WTC11 (cell line): ENCODE measurements at regions not wholly inside any gene's neighbourhood (a gene's known extent, or its start where the extent isn't known, plus 50 kb on each side); places are given as distances from the start of the nearest gene placed in this dataset.
A peak's percentile ranks its signal among the peaks of the same experiment; 100 is the strongest.

Source experiments
- ATAC-seq: fragments of 200-7000 bp; cut with Tn5 transposase; 2 replicates; pipeline ENCODE4 v1.10.0; 2021; ENCODE audit warnings: mild to moderate bottlenecking, moderate library complexity
- CTCF ChIA-PET: fragments of 300-600 bp; sonication (Branson Sonifier 250); formaldehyde crosslinking; loops from one replicate; lab custom pipeline; 2021; ENCODE audit warnings: antibody characterized with exemption; lab: Charles Lee
- POLR2A ChIA-PET: fragments of 350-600 bp; sonication (Branson Sonifier 250); formaldehyde crosslinking; loops from one replicate; lab custom pipeline; 2021; ENCODE audit warnings: antibody characterized with exemption; lab: Charles Lee
- DNase-seq: peaks from one replicate; pipeline ENCODE4 v3.0.0; 2021; ENCODE audit warnings: low spot score
- H3K27ac Mint-ChIP-seq: 2 replicates; pipeline ENCODE4 v1.8.0; 2021; ENCODE audit warnings: mixed read lengths
- H3K27me3 Mint-ChIP-seq: 2 replicates; pipeline ENCODE4 v1.8.0; 2021; ENCODE audit warnings: low read depth, mild to moderate bottlenecking, moderate library complexity, mixed read lengths
- H3K36me3 Mint-ChIP-seq: 2 replicates; pipeline ENCODE4 v1.8.0; 2021; ENCODE audit warnings: mixed read lengths
- H3K4me1 Mint-ChIP-seq: 2 replicates; pipeline ENCODE4 v1.8.0; 2022; ENCODE audit warnings: mixed read lengths
- H3K4me3 Mint-ChIP-seq: 2 replicates; pipeline ENCODE4 v1.8.0; 2021; ENCODE audit warnings: mild to moderate bottlenecking, moderate library complexity, mixed read lengths
- H3K9me3 Mint-ChIP-seq: 2 replicates; pipeline ENCODE4 v1.8.0; 2021; ENCODE audit warnings: mixed read lengths
- EMX1 ChIP-seq: fragments of 250-450 bp; sonication (Bioruptor Pico); IDR thresholded peaks from 2 replicates; pipeline ENCODE4 v1.8.0; 2021; ENCODE audit warnings: mild to moderate bottlenecking
- ETV6 ChIP-seq: sonication (generic); formaldehyde crosslinking; IDR thresholded peaks from 2 replicates; pipeline ENCODE4 v1.8.1; 2022; ENCODE audit warnings: mild to moderate bottlenecking, missing genetic modification reagents
- FOXJ3 ChIP-seq: sonication (generic); formaldehyde crosslinking; IDR thresholded peaks from 2 replicates; pipeline ENCODE4 v1.9.0; 2021; ENCODE audit warnings: missing genetic modification reagents, mild to moderate bottlenecking, borderline replicate concordance
- FOXP1 ChIP-seq: sonication (generic); formaldehyde crosslinking; IDR thresholded peaks from 2 replicates; pipeline ENCODE4 v1.8.0; 2022; ENCODE audit warnings: missing genetic modification reagents, mild to moderate bottlenecking, moderate library complexity, borderline replicate concordance
- JAZF1 ChIP-seq: fragments of 250-450 bp; sonication (Bioruptor Pico); IDR thresholded peaks from 2 replicates; pipeline ENCODE4 v1.9.0; 2021; ENCODE audit warnings: moderate library complexity, mild to moderate bottlenecking, inconsistent platforms
- MXD4 ChIP-seq: fragments of 250-450 bp; sonication (Bioruptor Pico); IDR thresholded peaks from 2 replicates; pipeline ENCODE4 v1.8.0; 2021; ENCODE audit warnings: mild to moderate bottlenecking, moderate library complexity, borderline replicate concordance
- NR2C2 ChIP-seq: sonication (generic); formaldehyde crosslinking; IDR thresholded peaks from 2 replicates; pipeline ENCODE4 v1.8.0; 2022; ENCODE audit warnings: mild to moderate bottlenecking, missing genetic modification reagents
- OVOL2 ChIP-seq: fragments of 250-450 bp; sonication (Bioruptor Pico); IDR thresholded peaks from 2 replicates; pipeline ENCODE4 v1.9.0; 2021; ENCODE audit warnings: mild to moderate bottlenecking, borderline replicate concordance
- PRRX2 ChIP-seq: fragments of 250-450 bp; sonication (Bioruptor Pico); IDR thresholded peaks from 2 replicates; pipeline ENCODE4 v1.8.0; 2021; ENCODE audit warnings: mild to moderate bottlenecking
- SP1 ChIP-seq: sonication (generic); formaldehyde crosslinking; conservative IDR thresholded peaks from 2 replicates; pipeline ENCODE4 v1.8.1; 2022; ENCODE audit warnings: missing genetic modification reagents
- ZNF416 ChIP-seq: fragments of 250-450 bp; sonication (Bioruptor Pico); IDR thresholded peaks from 2 replicates; pipeline ENCODE4 v1.9.0; 2021; ENCODE audit warnings: mild to moderate bottlenecking, inconsistent platforms
- TF ChIP-seq, protein P1 (sequence below): fragments of 200-600 bp; IDR thresholded peaks from 2 replicates; pipeline ENCODE4 v1.8.0; 2022; ENCODE audit warnings: antibody characterized with exemption
- TF ChIP-seq, protein P2 (sequence below): sonication (generic); formaldehyde crosslinking; IDR thresholded peaks from 2 replicates; pipeline ENCODE4 v1.8.1; 2023; ENCODE audit warnings: mild to moderate bottlenecking, missing genetic modification reagents, borderline replicate concordance
- TF ChIP-seq, protein P3 (sequence below): sonication (generic); formaldehyde crosslinking; IDR thresholded peaks from 2 replicates; pipeline ENCODE4 v1.8.0; 2022; ENCODE audit warnings: missing genetic modification reagents

DNA sequence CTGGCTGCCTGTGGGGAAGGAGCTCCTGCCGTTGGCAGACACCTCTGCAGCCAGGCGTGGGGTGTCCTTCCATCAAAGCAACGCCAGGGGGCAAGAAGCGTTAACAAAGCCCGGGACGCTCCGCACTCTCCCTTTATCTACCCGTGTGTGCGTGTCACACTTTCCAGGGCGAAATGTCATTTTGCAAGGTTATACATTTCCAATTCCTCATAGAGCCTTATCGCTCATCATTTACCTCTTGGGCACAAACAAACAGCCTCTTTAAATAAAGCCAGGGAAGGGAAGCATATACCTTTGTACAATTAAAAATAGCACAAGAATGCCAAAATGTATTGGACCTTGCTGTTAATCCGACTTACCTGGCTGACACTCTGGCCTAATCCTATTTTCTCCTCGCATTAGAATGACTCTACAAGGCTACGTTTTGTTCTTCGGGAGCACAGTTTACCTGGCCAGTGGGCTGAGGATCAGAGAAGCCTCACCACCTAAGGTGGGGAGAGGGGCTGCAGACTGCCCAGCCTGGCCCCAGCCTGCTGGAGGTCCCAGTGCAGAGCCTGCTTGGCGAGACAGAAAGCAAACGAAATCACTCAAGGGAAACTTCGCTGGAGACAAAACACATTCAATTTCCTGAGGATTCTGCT lies 77.6 kb upstream of the EN2 start:
- Mint-ChIP-seq H3K4me3 (no peak overlapping the region), H3K36me3 (peaks cover 5% of the 10 kb centered on the region)
- CTCF ChIA-PET = interaction anchor here (0.6 to 3.6 kb wide), 29 partner anchors 8 to 465 kb away, joined by 3 to 34 read pairs (median 3); no protein-coding TSS in a partner anchor
- ATAC-seq (peak; percentile 49), DNase-seq (peak; percentile 84)
- TF ChIP-seq, protein P1, sequence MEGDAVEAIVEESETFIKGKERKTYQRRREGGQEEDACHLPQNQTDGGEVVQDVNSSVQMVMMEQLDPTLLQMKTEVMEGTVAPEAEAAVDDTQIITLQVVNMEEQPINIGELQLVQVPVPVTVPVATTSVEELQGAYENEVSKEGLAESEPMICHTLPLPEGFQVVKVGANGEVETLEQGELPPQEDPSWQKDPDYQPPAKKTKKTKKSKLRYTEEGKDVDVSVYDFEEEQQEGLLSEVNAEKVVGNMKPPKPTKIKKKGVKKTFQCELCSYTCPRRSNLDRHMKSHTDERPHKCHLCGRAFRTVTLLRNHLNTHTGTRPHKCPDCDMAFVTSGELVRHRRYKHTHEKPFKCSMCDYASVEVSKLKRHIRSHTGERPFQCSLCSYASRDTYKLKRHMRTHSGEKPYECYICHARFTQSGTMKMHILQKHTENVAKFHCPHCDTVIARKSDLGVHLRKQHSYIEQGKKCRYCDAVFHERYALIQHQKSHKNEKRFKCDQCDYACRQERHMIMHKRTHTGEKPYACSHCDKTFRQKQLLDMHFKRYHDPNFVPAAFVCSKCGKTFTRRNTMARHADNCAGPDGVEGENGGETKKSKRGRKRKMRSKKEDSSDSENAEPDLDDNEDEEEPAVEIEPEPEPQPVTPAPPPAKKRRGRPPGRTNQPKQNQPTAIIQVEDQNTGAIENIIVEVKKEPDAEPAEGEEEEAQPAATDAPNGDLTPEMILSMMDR = peak; percentile 78
- no peak for TF ChIP-seq EMX1 (CRISPR knock-in tag)
- TF ChIP-seq, all 79 proteins: peak for 1
- no peak overlapping the region for H3K27ac Mint-ChIP-seq
- H3K4me1 Mint-ChIP-seq = peaks cover 33% of the 10 kb centered on the region
- POLR2A ChIA-PET = no interaction called here
- no peaks in the 10 kb centered on the region for H3K9me3 Mint-ChIP-seq
- peaks cover 100% of the 10 kb centered on the region for H3K27me3 Mint-ChIP-seq

DNA sequence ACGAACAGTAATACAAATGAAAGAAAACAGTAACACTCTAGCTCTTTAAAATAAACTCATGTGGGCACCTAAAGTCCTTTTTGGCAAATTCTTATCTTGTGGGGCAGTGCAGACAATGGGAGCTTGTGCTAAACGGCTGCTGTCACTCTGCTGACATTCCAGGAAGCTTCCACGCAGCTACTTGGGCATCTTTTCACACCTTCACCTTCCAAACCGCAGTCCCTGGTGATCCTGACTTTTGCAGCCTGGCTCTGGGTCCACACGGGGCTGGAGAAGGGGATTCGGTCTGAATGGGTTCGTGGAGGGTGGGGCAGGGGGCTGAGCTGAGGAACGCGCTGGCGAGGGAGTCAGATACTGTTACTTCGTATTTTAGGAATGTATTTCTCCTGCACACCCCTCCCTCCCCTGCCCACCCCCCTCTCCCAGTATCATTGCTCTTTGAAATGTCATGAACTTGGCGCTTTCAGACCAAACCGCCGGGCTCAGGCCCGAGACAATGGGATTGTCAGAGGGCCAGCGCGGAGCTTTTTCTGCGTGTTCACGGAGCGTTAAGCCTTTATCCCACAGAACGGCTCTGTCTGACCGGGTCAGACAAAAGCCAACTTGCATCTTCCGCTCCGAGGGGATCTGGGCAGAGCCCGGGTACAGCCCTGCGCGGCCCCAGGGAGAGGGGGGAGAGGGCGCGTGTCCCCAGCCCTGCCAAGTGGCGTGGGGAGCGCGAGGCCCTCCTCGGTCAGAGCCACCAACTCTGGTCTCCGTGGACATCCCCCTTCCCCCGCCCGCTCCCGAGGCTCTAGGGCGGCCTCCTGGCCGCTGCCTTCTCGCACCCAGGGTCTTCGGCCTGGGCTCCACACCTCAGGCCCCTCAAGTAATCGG lies 76.7 kb upstream of the EN2 start:
- no peaks in the 10 kb centered on the region for H3K9me3 Mint-ChIP-seq
- POLR2A ChIA-PET = no interaction called here
- H3K27ac Mint-ChIP-seq = no peak overlapping the region
- no peak for DNase-seq
- ATAC-seq = peak; percentile 6
- H3K27me3 Mint-ChIP-seq = peaks cover 100% of the 10 kb centered on the region
- H3K36me3 Mint-ChIP-seq = no peaks in the 10 kb centered on the region; the same call in none of the 2 replicates
- H3K4me3 Mint-ChIP-seq = peak overlapping the region; percentile 66; the same call in 1 of the 2 replicates
- CTCF ChIA-PET = interaction anchor here (0.7 to 3.6 kb wide), 6 partner anchors 13 to 152 kb away, joined by 4 to 34 read pairs (median 4); no protein-coding TSS in a partner anchor
- H3K4me1 Mint-ChIP-seq = peaks cover 26% of the 10 kb centered on the region
- TF ChIP-seq JAZF1 (CRISPR knock-in tag) = no peak
- TF ChIP-seq FOXJ3 (CRISPR knock-in tag) = no peak
- TF ChIP-seq ZNF416 = no peak
- TF ChIP-seq PRRX2 (CRISPR knock-in tag) = no peak
- TF ChIP-seq FOXP1 (CRISPR knock-in tag) = no peak
- no peak for TF ChIP-seq ETV6 (CRISPR knock-in tag)
- TF ChIP-seq MXD4 (CRISPR knock-in tag) = no peak
- TF ChIP-seq, protein P2, sequence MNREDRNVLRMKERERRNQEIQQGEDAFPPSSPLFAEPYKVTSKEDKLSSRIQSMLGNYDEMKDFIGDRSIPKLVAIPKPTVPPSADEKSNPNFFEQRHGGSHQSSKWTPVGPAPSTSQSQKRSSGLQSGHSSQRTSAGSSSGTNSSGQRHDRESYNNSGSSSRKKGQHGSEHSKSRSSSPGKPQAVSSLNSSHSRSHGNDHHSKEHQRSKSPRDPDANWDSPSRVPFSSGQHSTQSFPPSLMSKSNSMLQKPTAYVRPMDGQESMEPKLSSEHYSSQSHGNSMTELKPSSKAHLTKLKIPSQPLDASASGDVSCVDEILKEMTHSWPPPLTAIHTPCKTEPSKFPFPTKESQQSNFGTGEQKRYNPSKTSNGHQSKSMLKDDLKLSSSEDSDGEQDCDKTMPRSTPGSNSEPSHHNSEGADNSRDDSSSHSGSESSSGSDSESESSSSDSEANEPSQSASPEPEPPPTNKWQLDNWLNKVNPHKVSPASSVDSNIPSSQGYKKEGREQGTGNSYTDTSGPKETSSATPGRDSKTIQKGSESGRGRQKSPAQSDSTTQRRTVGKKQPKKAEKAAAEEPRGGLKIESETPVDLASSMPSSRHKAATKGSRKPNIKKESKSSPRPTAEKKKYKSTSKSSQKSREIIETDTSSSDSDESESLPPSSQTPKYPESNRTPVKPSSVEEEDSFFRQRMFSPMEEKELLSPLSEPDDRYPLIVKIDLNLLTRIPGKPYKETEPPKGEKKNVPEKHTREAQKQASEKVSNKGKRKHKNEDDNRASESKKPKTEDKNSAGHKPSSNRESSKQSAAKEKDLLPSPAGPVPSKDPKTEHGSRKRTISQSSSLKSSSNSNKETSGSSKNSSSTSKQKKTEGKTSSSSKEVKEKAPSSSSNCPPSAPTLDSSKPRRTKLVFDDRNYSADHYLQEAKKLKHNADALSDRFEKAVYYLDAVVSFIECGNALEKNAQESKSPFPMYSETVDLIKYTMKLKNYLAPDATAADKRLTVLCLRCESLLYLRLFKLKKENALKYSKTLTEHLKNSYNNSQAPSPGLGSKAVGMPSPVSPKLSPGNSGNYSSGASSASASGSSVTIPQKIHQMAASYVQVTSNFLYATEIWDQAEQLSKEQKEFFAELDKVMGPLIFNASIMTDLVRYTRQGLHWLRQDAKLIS (CRISPR knock-in tag) = no peak
- no peak for TF ChIP-seq NR2C2
- no peak for TF ChIP-seq SP1
- TF ChIP-seq, protein P3, sequence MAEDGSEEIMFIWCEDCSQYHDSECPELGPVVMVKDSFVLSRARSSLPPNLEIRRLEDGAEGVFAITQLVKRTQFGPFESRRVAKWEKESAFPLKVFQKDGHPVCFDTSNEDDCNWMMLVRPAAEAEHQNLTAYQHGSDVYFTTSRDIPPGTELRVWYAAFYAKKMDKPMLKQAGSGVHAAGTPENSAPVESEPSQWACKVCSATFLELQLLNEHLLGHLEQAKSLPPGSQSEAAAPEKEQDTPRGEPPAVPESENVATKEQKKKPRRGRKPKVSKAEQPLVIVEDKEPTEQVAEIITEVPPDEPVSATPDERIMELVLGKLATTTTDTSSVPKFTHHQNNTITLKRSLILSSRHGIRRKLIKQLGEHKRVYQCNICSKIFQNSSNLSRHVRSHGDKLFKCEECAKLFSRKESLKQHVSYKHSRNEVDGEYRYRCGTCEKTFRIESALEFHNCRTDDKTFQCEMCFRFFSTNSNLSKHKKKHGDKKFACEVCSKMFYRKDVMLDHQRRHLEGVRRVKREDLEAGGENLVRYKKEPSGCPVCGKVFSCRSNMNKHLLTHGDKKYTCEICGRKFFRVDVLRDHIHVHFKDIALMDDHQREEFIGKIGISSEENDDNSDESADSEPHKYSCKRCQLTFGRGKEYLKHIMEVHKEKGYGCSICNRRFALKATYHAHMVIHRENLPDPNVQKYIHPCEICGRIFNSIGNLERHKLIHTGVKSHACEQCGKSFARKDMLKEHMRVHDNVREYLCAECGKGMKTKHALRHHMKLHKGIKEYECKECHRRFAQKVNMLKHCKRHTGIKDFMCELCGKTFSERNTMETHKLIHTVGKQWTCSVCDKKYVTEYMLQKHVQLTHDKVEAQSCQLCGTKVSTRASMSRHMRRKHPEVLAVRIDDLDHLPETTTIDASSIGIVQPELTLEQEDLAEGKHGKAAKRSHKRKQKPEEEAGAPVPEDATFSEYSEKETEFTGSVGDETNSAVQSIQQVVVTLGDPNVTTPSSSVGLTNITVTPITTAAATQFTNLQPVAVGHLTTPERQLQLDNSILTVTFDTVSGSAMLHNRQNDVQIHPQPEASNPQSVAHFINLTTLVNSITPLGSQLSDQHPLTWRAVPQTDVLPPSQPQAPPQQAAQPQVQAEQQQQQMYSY = no peak
- TF ChIP-seq OVOL2 (CRISPR knock-in tag) = no peak
